HG02973 (cell line): ENCODE measurements at regions not wholly inside any gene's neighbourhood (a gene's known extent, or its start where the extent isn't known, plus 50 kb on each side); places are given as distances from the start of the nearest gene placed in this dataset.
"Not testable (repeated sequence)": the region's sequence is repeated elsewhere in the genome, so short reads cannot be mapped to it uniquely, and the experiment has no call there.

Experiments
- ATAC-seq: cut with Tn5 transposase; IDR thresholded peaks from one replicate; pipeline ENCODE4 v1.9.1; 2021; ENCODE audit warnings: moderate library complexity; ENCODE audit not compliant: unreplicated experiment

DNA sequence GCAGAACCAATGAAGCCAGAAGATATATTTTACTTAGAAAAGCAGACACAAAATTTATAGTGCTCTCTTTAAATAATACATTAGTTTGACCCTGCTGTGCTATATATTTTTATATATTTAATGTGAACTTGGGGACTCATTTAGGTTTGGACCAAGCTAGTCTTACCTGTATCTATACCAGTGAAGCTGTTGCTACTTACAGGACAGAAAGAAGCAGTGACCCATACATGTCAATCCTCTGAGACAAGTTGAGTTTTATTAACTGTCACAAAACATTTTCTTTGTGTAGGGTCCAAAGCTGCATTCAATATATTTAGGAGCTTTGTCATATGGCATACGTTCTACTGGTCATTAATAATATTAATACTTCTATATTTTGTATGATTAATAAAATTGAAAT is 327.7 kb upstream of the NUDT12 start:
- no peak for ATAC-seq

DNA sequence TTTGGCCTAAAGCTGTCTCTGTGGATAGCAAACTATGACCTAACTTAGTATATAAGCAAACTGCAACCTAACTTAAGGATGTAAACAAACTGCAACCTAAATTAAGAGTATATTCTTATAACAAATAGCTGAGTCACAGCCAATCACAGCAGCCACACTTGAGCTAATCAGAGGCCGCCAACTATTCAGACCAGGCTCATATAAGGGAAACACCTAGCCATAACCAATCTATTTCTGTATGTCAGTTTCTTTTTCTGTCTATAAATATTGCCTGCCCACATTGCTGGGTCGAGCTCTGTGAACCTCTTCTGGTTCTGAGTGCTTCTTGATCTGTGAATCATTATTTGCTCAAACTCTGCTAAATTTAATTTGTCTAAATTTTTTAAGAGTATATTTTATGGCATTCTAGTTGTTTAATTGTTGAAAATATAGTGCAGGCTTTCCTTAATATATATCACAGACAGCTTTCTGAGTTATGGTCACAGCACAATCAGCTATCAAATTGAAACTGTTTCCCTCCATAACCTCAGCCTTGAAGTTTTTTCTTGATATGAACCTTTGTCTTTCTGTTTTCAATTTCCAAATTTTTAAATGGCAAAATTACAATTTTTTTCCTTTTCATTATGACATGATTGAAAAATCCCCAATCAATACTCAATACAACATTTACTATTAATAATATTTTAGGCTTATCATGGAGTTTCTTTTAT is 327.1 kb upstream of the NUDT12 start:
- ATAC-seq = no peak

DNA sequence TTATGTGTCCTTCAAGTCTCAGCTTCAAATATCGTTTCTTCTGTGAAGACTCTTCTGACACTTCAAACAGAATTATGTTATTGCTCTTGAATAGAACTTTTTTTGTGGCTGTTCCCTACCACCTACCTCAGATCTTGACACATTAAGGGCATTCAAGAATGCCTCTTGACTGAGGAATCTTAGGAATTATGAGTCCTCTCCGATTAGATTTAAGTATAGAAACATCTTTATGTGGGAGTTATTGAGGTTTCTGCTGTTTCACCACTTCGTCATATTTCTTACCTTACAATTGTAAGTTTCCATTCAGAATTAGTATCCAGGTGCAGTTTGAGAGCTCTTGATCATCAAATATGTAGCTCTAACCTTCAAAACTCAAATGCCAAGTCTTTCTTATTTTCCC is 324.2 kb upstream of the NUDT12 start:
- no peak for ATAC-seq

DNA sequence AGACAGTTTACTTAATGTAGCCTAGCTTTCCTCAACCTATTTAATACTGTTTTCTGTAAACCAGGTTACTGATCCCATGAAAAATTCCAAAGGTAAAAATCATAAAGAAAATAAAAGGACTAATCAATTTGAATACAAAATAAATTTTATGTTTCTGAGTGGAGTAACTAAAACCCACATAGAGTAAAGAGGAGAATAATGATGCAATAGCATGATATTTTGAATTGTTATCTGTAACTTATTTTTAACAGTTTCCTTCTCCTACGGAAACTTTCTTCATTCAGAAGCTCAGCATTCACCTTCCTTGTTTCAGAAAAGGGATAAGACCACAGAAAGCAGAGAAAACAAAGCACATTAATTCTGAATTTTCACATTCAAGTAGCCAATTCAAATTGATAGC is 320.6 kb upstream of the NUDT12 start:
- ATAC-seq = no peak

DNA sequence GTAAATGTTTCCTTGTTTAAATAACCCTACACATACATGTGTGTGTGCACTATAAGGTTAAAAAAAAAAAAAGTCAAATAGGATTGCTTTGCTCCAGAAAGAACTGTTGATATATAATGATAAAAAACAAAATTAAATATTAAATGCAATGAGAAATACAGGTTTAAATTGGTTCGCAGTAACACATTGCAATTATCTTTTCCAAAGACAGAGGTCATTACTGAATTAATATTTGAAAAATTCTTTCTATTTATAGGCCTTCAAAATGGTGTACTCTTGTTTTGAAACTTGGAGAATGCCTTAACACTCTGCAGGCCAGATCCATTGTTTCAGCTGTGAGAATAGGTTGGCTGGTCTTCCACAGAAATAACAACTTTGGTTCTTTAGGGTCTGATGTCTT is 319.0 kb upstream of the NUDT12 start:
- ATAC-seq = no peak

DNA sequence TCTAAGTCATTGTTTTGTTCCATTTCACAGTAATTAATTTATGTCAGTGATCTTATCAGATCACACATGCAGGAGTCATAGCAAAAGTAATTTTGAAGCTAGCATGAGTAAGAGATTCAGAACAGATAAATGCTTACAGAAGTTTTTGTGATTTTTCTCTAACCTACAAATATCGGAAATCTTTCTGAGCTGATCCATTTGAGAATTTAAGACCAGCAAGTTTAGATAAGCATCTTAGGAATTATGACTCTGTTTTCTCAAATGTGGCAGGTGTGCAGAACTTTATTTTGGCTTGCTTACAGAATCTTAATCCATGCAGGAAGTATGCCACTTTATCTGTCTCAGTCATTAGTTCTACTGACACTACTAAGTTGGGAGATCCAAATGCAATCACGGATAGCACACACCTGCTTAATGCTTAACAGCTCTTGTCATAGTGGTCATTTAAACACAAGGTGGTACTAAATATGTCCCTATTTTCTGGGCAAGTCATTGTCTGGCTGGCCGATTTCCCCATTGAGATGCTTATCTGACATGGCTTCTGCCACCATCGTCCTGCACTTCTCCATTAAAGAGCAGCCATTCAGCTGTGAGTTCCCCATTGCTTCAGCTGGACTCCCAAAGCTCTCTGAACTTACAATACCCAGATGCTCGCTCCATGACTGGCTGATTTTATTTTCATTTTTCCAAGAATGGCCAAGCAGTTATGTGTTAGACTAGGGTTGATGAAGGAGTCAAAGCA is 305.4 kb upstream of the NUDT12 start:
- ATAC-seq = no peak

DNA sequence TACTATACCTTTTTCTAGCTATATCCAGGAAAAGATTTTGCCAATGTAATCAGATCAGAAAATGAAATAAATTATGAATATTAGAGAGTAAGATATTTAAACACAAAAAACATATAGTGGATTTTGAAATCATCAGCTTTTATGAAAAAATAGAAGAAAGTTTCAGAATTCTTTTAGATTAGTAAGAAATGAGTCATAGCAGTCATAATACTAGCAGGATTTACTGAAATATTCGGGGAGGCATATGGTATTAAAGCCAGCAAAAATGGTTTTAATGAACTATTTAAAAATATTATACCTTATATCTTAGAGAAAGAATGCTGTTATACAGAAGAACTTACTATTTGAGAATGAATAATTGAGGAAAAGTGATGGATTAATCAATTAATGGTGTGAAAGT is 303.6 kb upstream of the NUDT12 start:
- no peak for ATAC-seq

DNA sequence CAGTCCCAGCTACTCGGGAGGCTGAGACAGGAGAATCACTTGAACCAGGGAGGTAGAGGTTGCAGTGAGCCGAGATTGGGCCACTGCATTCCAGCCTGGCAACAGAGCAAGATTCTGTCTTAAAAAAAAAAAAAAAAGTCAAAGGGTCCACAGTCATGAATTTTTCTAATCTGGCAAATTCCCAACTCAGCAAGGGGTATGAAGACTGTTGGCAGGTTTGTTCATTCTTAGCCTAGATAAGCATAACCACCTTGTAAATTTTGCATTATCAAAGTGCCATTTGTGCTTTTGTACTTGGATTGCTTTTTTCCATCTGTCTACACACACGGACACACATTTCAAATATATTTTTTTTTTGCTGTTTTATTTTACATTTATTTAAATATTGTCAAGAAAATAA is 299.8 kb upstream of the NUDT12 start:
- ATAC-seq = no peak

DNA sequence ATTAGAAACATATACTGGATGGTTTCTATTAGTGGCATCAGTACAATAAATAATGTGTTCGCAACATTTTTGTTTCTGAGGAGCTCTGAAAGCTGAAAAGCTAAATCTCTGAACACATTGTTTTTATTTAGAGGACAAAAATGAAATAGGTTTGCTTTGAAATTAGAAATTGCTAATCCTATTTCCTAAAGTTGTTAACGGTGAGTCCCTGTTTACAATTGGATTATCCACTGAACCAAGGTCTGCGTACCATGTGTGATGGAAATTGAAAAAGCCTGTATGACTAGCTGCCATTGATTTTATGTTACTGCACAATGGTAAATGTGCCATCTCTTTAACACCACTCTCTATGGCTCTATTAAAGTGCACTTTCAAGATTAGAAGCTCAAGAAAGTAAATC is 297.7 kb upstream of the NUDT12 start:
- ATAC-seq = no peak

DNA sequence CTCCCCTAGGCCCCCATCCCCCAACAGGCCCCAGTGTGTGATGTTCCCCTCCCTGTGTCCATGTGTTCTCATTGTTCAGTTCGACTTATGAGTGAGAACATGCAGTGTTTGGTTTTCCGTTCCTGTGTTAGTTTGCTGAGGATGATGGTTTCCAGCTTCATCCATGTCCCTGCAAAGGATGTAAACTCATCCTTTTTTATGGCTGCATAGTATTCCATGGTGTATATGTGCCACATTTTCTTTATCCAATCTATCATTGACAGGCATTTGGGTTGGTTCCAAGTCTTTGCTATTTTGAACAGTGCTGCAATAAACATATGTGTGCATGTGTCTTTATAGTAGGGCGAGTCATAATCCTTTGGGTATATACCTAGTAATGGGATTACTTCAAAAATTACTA is 295.8 kb upstream of the NUDT12 start:
- ATAC-seq = not testable (repeated sequence)

DNA sequence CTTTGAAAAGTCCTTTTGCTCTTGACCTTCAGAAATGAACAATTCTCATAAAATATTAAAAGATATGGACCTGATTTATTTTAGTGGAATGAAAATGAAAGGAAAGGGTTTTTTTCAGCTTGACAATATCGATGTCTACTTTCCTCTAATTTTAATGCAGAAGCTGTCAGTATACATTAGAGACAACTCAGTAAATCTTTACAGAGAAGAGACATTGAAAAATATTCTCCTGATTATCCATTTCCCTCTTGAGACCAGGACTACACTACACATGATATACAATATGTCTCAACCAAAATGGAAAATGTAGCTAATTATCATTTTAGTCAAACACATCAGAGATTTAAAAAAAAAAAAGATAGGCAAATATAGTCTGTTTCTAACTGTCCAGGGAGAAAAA is 288.5 kb upstream of the NUDT12 start:
- ATAC-seq = no peak

DNA sequence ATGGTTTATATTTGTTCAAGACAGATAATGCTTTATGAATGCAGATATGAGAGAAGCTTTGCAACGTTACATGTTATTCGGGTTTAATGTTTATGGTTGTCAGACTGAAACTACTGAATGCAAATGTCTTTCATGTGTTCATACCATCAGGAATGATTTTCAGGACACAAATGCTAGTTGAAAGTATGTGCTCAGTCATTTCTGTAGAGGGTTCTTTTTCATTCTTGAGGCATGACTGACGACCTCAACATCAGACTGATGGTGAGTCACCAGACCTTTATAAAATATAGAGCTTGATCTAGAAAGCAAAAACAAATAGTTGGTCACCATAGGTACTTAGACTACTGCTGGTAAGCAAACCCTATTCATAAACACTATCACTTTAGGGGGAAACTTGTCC is 287.3 kb upstream of the NUDT12 start:
- no peak for ATAC-seq

DNA sequence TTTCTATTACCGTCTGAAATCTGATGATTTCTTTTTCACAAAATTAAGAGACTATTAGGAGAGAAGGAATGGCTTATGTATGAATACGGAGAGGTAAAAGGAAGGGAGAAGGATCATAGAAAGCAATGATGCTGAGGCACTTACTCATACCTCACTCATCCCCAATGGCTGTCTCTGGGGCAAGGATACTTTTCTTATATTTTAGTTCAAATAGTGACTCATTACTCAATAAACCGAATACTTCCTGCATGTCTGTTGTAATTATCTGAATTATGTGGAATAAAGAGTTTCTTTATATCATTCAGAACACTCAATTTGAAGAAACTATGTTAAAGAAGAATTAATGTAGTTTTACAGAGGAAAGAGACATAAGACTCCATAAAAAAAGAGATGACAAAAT is 284.5 kb upstream of the NUDT12 start:
- ATAC-seq = no peak

DNA sequence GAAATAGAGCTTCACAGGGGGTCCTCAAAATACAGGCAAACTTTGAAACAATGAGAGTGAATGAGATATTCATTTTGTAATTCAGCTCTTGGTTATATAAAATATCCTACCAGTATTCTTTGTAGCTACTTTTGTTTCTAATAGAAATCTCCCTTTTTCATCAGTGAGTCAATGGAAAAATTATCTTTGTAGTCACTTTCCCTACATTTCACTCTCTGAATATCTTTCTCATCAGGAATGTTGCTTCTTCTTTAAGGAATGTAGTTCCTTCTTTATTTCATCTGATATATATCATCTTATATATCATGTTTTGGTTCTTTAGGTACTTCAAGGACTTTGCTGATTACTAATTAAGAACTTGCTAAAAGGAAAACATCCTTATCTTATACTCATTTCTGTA is 280.3 kb upstream of the NUDT12 start:
- ATAC-seq = no peak

DNA sequence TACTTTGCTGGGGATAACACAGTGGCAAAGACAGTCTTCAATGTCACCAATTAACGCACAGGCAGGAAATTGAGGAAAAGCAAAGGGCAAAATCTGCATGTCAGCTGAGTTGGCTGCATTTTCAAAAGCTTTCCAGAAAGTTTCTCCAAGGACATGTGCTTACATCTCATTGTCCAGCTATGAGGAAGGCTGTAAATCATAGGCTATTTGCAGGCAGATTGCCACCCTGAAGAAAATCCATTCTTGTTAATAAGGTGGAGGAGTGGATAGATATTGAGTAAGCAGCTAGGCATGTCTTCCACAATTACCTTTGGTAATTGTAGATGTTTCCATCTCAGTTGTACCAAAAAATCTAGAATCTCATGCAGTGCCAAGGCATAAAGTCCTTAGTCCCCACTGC is 278.0 kb upstream of the NUDT12 start:
- ATAC-seq = no peak

DNA sequence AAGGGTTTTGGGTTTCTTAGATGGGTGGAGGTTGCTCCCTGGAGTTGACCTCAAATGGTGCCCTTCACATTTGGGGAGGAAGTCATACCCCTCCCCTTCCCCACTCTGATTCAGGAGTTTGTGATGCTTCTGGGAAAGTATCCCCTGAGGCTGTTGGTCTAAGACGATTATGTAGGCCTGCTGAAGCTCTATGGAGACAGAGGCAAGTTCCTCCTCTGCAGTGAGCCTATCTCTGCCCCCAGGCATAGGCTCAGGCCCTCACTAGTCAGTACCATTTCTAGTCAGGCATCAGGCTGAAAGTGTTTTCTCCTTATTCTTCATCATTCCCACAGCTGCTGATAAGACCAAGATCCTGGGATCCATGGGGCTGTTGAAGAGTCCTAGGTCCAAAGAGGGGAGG is 271.6 kb upstream of the NUDT12 start:
- no peak for ATAC-seq

DNA sequence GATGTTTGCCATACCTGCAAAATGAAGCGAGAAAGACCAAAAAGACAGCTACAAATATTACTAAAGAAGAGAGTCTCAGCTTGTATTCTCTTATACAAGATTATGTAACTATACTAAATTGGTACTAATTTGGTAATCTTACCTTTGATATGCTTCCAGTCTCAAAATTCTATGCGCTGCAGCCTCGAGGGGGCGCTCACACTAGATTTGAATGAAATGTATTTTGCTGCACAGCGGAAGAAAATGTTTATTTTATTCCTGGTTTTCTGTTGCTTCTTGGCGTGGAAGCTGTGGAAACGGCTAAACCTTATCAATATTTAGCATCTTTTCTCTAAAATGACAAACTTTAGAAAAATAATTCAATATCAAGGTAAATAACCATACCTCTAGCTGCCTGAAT is 267.0 kb upstream of the NUDT12 start:
- ATAC-seq = no peak

DNA sequence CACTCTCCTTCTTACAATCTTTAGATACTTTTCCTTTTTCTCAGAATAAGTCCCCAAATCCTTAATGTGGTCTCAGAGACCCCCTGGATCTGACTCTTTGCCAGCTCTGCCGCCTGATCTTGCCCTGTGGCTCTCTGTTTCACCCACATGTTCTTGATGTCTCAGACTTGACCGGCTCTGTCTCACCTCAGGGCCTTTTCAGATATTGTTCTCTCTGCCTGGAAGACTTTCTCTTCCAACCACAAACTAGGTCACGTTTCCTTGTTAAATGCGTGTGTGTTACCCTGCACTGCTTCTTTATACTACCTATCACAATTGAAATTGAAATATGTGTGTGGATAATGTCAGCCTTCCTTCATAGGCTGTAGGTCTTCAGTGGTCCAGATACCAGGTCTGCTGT is 265.4 kb upstream of the NUDT12 start:
- no peak for ATAC-seq

DNA sequence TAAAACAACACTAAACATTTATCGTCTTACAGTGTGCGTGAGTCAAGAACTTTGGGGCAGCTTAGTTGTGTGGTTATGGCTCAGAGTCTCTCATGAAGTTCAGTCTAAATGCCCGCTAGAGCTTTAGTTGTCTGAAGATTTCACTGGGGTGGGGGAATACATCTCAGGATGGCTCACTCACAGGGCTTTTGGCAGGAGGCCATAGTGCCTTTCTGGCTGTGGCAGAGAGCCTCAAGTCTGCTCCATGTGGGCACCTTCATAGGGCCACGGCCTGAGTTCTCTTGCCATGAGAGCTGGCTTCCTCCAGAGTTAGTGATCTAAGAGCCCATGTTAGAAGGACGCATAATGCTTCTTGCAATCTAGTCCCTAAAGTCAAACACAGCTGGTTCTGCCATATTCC is 258.8 kb upstream of the NUDT12 start:
- ATAC-seq = no peak

DNA sequence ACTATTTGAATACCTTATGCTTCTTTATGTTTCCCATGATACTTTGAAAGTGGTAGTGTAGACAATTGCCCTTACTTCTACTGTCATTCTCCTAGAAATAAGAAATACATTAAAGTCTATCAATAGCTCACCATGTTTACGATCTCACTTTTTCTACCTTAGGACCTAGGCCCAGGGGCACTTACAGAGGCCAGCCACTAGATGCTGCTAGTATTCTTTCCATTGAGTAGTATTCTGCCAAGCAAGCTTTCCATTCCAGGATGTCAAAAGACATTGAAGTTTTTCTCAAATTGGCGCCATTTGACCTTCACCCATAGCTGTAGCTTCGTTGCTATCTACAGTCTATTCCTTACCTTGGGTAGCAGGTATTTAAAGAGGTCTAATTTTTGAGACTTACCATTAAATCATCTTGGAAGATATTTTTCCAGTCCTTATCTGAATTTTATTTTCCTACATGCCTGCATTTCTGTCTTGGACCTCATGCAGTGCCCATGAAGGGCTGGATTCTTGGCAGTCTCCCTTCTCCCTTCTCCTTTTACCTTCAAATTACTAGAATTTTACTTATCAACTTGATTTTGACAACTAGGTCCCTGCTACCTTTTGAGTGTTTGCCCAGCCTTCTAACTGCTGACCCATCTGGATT is 246.0 kb upstream of the NUDT12 start:
- ATAC-seq = peak; percentile 90

DNA sequence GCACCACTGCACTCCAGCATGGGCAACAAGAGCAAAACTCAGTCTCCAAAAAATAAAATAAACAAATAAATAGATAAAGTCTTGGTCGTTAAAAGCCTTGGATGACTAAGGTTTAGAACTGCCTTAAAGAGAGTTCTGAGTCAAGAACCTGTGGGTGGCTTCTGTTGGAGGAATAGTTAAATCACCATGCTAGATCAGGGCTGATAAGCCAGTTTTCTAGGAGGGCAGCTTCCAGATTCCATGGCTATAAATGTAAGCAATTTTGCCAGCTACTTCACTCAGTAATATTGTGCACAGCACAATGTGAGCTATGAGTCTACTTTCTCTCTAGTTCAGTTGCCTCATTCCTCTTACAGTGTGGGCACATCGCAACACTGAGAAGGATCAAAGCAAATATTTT is 242.1 kb upstream of the NUDT12 start:
- ATAC-seq = no peak

DNA sequence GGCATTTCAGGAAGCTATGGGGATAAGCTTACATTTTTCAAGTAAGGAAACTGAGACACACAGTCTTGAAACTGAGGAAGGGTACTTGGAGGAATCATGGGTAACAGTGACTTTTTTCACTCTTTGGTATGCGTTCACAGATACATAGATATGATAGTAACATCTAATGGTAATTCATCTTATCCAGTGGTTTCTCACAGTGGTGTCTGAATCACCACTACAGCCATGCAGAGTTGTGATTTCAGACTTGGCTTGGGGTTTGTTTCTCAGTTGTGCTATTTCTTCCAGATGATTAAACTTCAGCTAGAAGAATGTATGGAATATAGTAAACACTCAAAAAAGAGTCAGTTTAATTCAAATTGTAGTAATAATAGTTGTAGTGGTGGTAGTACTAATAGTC is 239.1 kb upstream of the NUDT12 start:
- ATAC-seq = no peak
